SJSA1 (cell line): ENCODE measurements at regions not wholly inside any gene's neighbourhood (a gene's known extent, or its start where the extent isn't known, plus 50 kb on each side); places are given as distances from the start of the nearest gene placed in this dataset.
A peak's percentile ranks its signal among the peaks of the same experiment; 100 is the strongest.

Experiments
- DNase-seq, 2 experiments: peaks; one replicate each; pipeline ENCODE4 v3.0.0-alpha.2; 2015 to 2020; ENCODE audit warnings: low spot score in 2 of 2, low read depth in 1 of 2
- H3K27ac ChIP-seq: fragments of 250-450 bp; sonication (Bioruptor Pico); 2 replicates; pipeline ENCODE4 v1.5.1; 2020; ENCODE audit warnings: mild to moderate bottlenecking, moderate library complexity
- H3K27me3 ChIP-seq: fragments of 250-450 bp; sonication (Bioruptor Pico); replicated peaks from 2 replicates; pipeline ENCODE4 v1.5.1; 2020; ENCODE audit warnings: mild to moderate bottlenecking, moderate library complexity
- H3K36me3 ChIP-seq: fragments of 250-450 bp; sonication (Bioruptor Pico); 2 replicates; pipeline ENCODE4 v1.5.1; 2020; ENCODE audit warnings: mild to moderate bottlenecking
- H3K4me1 ChIP-seq: fragments of 250-450 bp; sonication (Bioruptor Pico); replicated peaks from 2 replicates; pipeline ENCODE4 v1.6.1; 2021; ENCODE audit warnings: mild to moderate bottlenecking
- H3K4me3 ChIP-seq: fragments of 250-450 bp; sonication (Bioruptor Pico); 2 replicates; pipeline ENCODE4 v1.5.1; 2020; ENCODE audit warnings: mild to moderate bottlenecking
- H3K9me3 ChIP-seq: fragments of 250-450 bp; sonication (Bioruptor Pico); replicated peaks from 2 replicates; pipeline ENCODE4 v1.5.1; 2020; ENCODE audit warnings: mild to moderate bottlenecking

- H3K4me1 ChIP-seq, result no peaks in the 10 kb centered on the region
- no peaks in the 10 kb centered on the region for H3K27me3 ChIP-seq
- no peaks in the 10 kb centered on the region for H3K9me3 ChIP-seq
- no peak for DNase-seq
- no peak overlapping the region for H3K27ac ChIP-seq
- H3K36me3 ChIP-seq, result no peaks in the 10 kb centered on the region
- H3K4me3 ChIP-seq, result no peak overlapping the region
Measured at GRCh38 chr5:90119531-90119971, 290.0 kb downstream of the CETN3 start.

- no peak overlapping the region for H3K4me3 ChIP-seq
- no peaks in the 10 kb centered on the region for H3K4me1 ChIP-seq
- no peaks in the 10 kb centered on the region for H3K36me3 ChIP-seq
- H3K27me3 ChIP-seq, result no peaks in the 10 kb centered on the region
- no peak overlapping the region for H3K27ac ChIP-seq
- H3K9me3 ChIP-seq, result no peaks in the 10 kb centered on the region
- DNase-seq, result no peak
Measured at GRCh38 chr5:90117005-90117404, 292.6 kb downstream of the CETN3 start.

- H3K4me1 ChIP-seq, result no peaks in the 10 kb centered on the region
- DNase-seq, result no peak
- no peak overlapping the region for H3K27ac ChIP-seq
- H3K9me3 ChIP-seq, result no peaks in the 10 kb centered on the region
- no peak overlapping the region for H3K4me3 ChIP-seq
- no peaks in the 10 kb centered on the region for H3K27me3 ChIP-seq
- no peaks in the 10 kb centered on the region for H3K36me3 ChIP-seq
Measured at GRCh38 chr5:90113108-90113507, 296.4 kb downstream of the CETN3 start.

GRCh38 chr5:90112033-90112692 is 297.4 kb downstream of the CETN3 start:
- Histone ChIP-seq H3K4me1 (no peaks in the 10 kb centered on the region), H3K27me3 (no peaks in the 10 kb centered on the region), H3K36me3 (no peaks in the 10 kb centered on the region), H3K4me3 (no peak overlapping the region), H3K9me3 (no peaks in the 10 kb centered on the region), H3K27ac (no peak overlapping the region)
- DNase-seq, result no peak

GRCh38 chr5:90111364-90112032 is 298.1 kb downstream of the CETN3 start:
- DNase-seq, result no peak
- Histone ChIP-seq H3K4me3 (no peak overlapping the region), H3K27me3 (no peaks in the 10 kb centered on the region), H3K9me3 (no peaks in the 10 kb centered on the region), H3K4me1 (no peaks in the 10 kb centered on the region), H3K36me3 (no peaks in the 10 kb centered on the region), H3K27ac (no peak overlapping the region)

- DNase-seq, result no peak
- Histone ChIP-seq H3K27ac (no peak overlapping the region), H3K4me1 (no peaks in the 10 kb centered on the region), H3K36me3 (no peaks in the 10 kb centered on the region), H3K4me3 (no peak overlapping the region), H3K27me3 (no peaks in the 10 kb centered on the region), H3K9me3 (no peaks in the 10 kb centered on the region)
Measured at GRCh38 chr5:90109285-90109684, 300.3 kb downstream of the CETN3 start.

- no peak for DNase-seq
- Histone ChIP-seq H3K4me1 (peaks cover 11% of the 10 kb centered on the region), H3K36me3 (no peaks in the 10 kb centered on the region), H3K4me3 (no peak overlapping the region), H3K9me3 (no peaks in the 10 kb centered on the region), H3K27ac (no peak overlapping the region), H3K27me3 (no peaks in the 10 kb centered on the region)
Measured at GRCh38 chr5:90099099-90099498, 310.5 kb downstream of the CETN3 start.

- no peaks in the 10 kb centered on the region for H3K27me3 ChIP-seq
- no peaks in the 10 kb centered on the region for H3K9me3 ChIP-seq
- no peak overlapping the region for H3K4me3 ChIP-seq
- H3K27ac ChIP-seq, result no peak overlapping the region
- peaks cover 11% of the 10 kb centered on the region for H3K4me1 ChIP-seq
- no peak for DNase-seq
- H3K36me3 ChIP-seq, result no peaks in the 10 kb centered on the region
Measured at GRCh38 chr5:90097082-90097477, 312.5 kb downstream of the CETN3 start.

GRCh38 chr5:90096415-90097081 is 313.0 kb downstream of the CETN3 start:
- Histone ChIP-seq H3K27ac (peak overlapping the region; percentile 26), H3K9me3 (no peaks in the 10 kb centered on the region), H3K36me3 (no peaks in the 10 kb centered on the region), H3K27me3 (no peaks in the 10 kb centered on the region), H3K4me3 (no peak overlapping the region), H3K4me1 (peaks cover 11% of the 10 kb centered on the region)
- DNase-seq, result peak; percentile 51 to 79

GRCh38 chr5:90095292-90096060 is 314.1 kb downstream of the CETN3 start:
- no peaks in the 10 kb centered on the region for H3K36me3 ChIP-seq
- DNase-seq, result no peak
- no peak overlapping the region for H3K27ac ChIP-seq
- H3K4me1 ChIP-seq, result peaks cover 11% of the 10 kb centered on the region
- no peak overlapping the region for H3K4me3 ChIP-seq
- no peaks in the 10 kb centered on the region for H3K27me3 ChIP-seq
- no peaks in the 10 kb centered on the region for H3K9me3 ChIP-seq

GRCh38 chr5:90093751-90094485 is 315.6 kb downstream of the CETN3 start:
- Histone ChIP-seq H3K9me3 (no peaks in the 10 kb centered on the region), H3K4me1 (peaks cover 11% of the 10 kb centered on the region), H3K27me3 (no peaks in the 10 kb centered on the region), H3K36me3 (no peaks in the 10 kb centered on the region), H3K4me3 (no peak overlapping the region), H3K27ac (no peak overlapping the region)
- no peak for DNase-seq

GRCh38 chr5:90092734-90093133 is 316.8 kb downstream of the CETN3 start:
- no peak for DNase-seq
- Histone ChIP-seq H3K27ac (no peak overlapping the region), H3K36me3 (no peaks in the 10 kb centered on the region)

GRCh38 chr5:90084342-90084741 is 325.2 kb downstream of the CETN3 start:
- H3K4me3 ChIP-seq, result no peak overlapping the region
- H3K9me3 ChIP-seq, result no peaks in the 10 kb centered on the region
- no peaks in the 10 kb centered on the region for H3K36me3 ChIP-seq
- H3K4me1 ChIP-seq, result no peaks in the 10 kb centered on the region
- H3K27ac ChIP-seq, result no peak overlapping the region
- no peak for DNase-seq
- H3K27me3 ChIP-seq, result no peaks in the 10 kb centered on the region

More at GRCh38 chr5:90092734-90093133, 316.8 kb downstream of the CETN3 start:
- H3K4me1 ChIP-seq, result peaks cover 11% of the 10 kb centered on the region
- no peaks in the 10 kb centered on the region for H3K9me3 ChIP-seq
- no peak overlapping the region for H3K4me3 ChIP-seq
- H3K27me3 ChIP-seq, result no peaks in the 10 kb centered on the region
